Activated CD8-positive, alpha-beta T cell treated with anti-CD3 and anti-CD28 coated beads for 36 hours (primary cell): ENCODE measurements at regions not wholly inside any gene's neighbourhood (a gene's known extent, or its start where the extent isn't known, plus 50 kb on each side); places are given as distances from the start of the nearest gene placed in this dataset.
"Not testable (repeated sequence)": the region's sequence is repeated elsewhere in the genome, so short reads cannot be mapped to it uniquely, and the experiment has no call there.

Experiments
- ATAC-seq: fragments of 200-7000 bp; cut with Tn5 transposase; one replicate; pipeline ENCODE4 v1.10.0; 2021; ENCODE audit warnings: mild to moderate bottlenecking, moderate library complexity
- CTCF ChIA-PET: fragments of 350-600 bp; sonication (Branson Sonifier 250); formaldehyde crosslinking; loops from one replicate; lab custom pipeline; 2021; ENCODE audit warnings: antibody characterized with exemption; lab: Charles Lee
- POLR2A ChIA-PET: fragments of 350-600 bp; sonication (Branson Sonifier 250); formaldehyde crosslinking; loops from one replicate; lab custom pipeline; 2021; ENCODE audit warnings: antibody characterized with exemption; lab: Charles Lee
- DNase-seq: peaks from one replicate; pipeline ENCODE4 v3.0.0-alpha.2; 2020
- H3K27ac Mint-ChIP-seq: one replicate; pipeline ENCODE4 v1.8.0; 2021; ENCODE audit warnings: mild to moderate bottlenecking, mixed read lengths
- H3K27me3 Mint-ChIP-seq: one replicate; pipeline ENCODE4 v1.8.0; 2021; ENCODE audit warnings: mixed read lengths
- H3K36me3 Mint-ChIP-seq: one replicate; pipeline ENCODE4 v1.8.0; 2021; ENCODE audit warnings: low read depth, mixed read lengths
- H3K4me1 Mint-ChIP-seq: one replicate; pipeline ENCODE4 v1.8.0; 2021; ENCODE audit warnings: low read depth, mixed read lengths
- H3K4me3 Mint-ChIP-seq: one replicate; pipeline ENCODE4 v1.8.0; 2021; ENCODE audit warnings: mild to moderate bottlenecking, moderate library complexity, mixed read lengths
- H3K9me3 Mint-ChIP-seq: one replicate; pipeline ENCODE4 v1.8.0; 2021; ENCODE audit warnings: mixed read lengths
- intact Hi-C: fragments of 100-400 bp; cut with micrococcal nuclease; formaldehyde crosslinking; loops from one replicate; pipeline ENCODE4 v1.10.0; 2022
- TF ChIP-seq, protein P1 (sequence below): fragments of 200-600 bp; IDR thresholded peaks from one replicate; pipeline ENCODE4 v1.8.0; 2022; ENCODE audit warnings: antibody characterized with exemption, mild to moderate bottlenecking

DNA sequence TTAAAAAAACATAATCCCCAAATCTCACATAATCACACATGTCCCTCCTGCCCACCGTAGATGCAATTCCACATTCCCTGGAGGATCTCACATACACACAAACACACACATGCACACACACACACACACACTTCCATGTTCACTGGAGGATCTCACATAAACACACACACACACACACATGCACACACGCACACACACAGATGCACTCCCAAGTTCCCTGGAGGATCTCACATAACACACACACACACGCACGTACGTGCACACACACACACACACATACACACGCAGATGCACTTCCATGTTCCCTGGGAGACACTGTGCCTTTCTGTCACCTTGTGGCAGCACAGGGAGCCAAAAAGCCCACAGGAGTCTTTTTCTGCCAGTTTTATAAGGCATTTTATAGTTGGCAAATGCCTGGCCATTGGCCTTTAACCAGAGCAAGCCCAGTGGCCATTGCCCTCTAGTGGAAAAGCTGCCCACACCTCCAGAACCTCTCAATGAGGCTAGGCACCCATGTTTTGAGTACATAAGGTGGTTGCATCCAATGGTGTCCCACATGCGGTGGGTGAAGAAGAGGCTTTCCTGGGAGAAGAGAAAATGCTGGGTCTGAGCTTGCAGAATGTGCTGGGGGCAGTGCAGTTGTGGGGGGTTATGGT is 115.4 kb upstream of the ACBD5 start:
- ATAC-seq: no peak
- H3K9me3 Mint-ChIP-seq: no peaks in the 10 kb centered on the region
- ChIA-PET CTCF (no interaction called here), POLR2A (no interaction called here)
- TF ChIP-seq, protein P1, sequence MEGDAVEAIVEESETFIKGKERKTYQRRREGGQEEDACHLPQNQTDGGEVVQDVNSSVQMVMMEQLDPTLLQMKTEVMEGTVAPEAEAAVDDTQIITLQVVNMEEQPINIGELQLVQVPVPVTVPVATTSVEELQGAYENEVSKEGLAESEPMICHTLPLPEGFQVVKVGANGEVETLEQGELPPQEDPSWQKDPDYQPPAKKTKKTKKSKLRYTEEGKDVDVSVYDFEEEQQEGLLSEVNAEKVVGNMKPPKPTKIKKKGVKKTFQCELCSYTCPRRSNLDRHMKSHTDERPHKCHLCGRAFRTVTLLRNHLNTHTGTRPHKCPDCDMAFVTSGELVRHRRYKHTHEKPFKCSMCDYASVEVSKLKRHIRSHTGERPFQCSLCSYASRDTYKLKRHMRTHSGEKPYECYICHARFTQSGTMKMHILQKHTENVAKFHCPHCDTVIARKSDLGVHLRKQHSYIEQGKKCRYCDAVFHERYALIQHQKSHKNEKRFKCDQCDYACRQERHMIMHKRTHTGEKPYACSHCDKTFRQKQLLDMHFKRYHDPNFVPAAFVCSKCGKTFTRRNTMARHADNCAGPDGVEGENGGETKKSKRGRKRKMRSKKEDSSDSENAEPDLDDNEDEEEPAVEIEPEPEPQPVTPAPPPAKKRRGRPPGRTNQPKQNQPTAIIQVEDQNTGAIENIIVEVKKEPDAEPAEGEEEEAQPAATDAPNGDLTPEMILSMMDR: no peak
- no peak for DNase-seq
- H3K4me3 Mint-ChIP-seq: no peak overlapping the region
- no peaks in the 10 kb centered on the region for H3K36me3 Mint-ChIP-seq
- peaks cover 10% of the 10 kb centered on the region for H3K27me3 Mint-ChIP-seq
- intact Hi-C loops: no loop called here
- no peak overlapping the region for H3K27ac Mint-ChIP-seq
- H3K4me1 Mint-ChIP-seq: no peaks in the 10 kb centered on the region

DNA sequence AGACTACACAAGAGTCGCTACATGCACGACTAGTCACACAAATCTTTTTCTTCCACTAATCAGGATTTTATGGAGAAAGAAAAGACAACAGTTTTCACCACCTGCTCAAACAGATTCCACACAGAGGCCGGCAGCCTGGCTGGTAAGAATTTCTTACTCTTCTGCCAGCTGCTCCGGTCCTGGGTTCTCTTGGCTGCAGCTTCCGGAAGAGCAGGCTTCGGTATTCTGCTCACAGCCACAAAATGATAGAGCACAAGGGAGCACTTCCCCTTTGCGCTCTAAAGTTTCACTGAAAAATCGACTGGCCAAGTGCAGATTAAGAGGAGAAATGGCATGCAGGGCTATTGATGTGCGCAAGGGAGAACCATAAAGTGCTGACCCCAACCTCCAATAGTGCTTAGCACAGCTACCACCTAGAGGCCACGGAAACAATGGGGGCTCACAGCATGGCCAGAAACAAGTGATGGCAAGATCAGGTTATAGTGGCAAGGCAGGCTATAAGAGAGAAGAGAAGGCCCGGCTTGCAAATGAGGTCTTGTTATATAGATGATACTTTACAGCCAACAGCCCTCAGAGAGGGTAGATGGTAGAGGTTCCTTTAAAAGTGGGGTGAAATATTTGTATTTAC is 114.2 kb upstream of the ACBD5 start:
- not testable (repeated sequence) for DNase-seq
- ATAC-seq: peak; percentile 47

GRCh38 chr10:27354100-27354499 is 113.5 kb upstream of the ACBD5 start:
- H3K4me3 Mint-ChIP-seq, POLR2A ChIA-PET, H3K9me3 Mint-ChIP-seq, H3K27ac Mint-ChIP-seq, CTCF ChIA-PET, intact Hi-C loops, ATAC-seq, H3K36me3 Mint-ChIP-seq, H3K4me1 Mint-ChIP-seq, DNase-seq: not testable (repeated sequence)
- peaks cover 13% of the 10 kb centered on the region for H3K27me3 Mint-ChIP-seq

More for the DNA sequence above, 114.2 kb upstream of the ACBD5 start:
- CTCF ChIA-PET, H3K27ac Mint-ChIP-seq, H3K4me3 Mint-ChIP-seq, H3K4me1 Mint-ChIP-seq, H3K9me3 Mint-ChIP-seq, intact Hi-C loops, H3K36me3 Mint-ChIP-seq, POLR2A ChIA-PET: not testable (repeated sequence)
- H3K27me3 Mint-ChIP-seq: peaks cover 13% of the 10 kb centered on the region

GRCh38 chr10:27349987-27350386 is 109.4 kb upstream of the ACBD5 start:
- CTCF ChIA-PET: no interaction called here
- peaks cover 19% of the 10 kb centered on the region for H3K27me3 Mint-ChIP-seq
- peaks cover 7% of the 10 kb centered on the region for H3K4me1 Mint-ChIP-seq
- H3K9me3 Mint-ChIP-seq: no peaks in the 10 kb centered on the region
- intact Hi-C loops: no loop called here
- DNase-seq (no peak), ATAC-seq (no peak)
- no peaks in the 10 kb centered on the region for H3K36me3 Mint-ChIP-seq
- H3K4me3 Mint-ChIP-seq: no peak overlapping the region
- no peak overlapping the region for H3K27ac Mint-ChIP-seq
- TF ChIP-seq, protein P1: no peak
- POLR2A ChIA-PET: no interaction called here

- H3K9me3 Mint-ChIP-seq, intact Hi-C loops, H3K27ac Mint-ChIP-seq, POLR2A ChIA-PET, CTCF ChIA-PET, H3K36me3 Mint-ChIP-seq, H3K4me3 Mint-ChIP-seq, DNase-seq, ATAC-seq: not testable (repeated sequence)
- Mint-ChIP-seq H3K27me3 (peaks cover 18% of the 10 kb centered on the region), H3K4me1 (peaks cover 20% of the 10 kb centered on the region)
These were observed 107.2 kb upstream of the ACBD5 start for GRCh38 chr10:27347827-27348207.

GRCh38 chr10:27345455-27345920 is 104.9 kb upstream of the ACBD5 start:
- Mint-ChIP-seq H3K27ac (peak overlapping the region; percentile 65), H3K9me3 (no peaks in the 10 kb centered on the region), H3K27me3 (peaks cover 6% of the 10 kb centered on the region), H3K4me1 (peaks cover 20% of the 10 kb centered on the region), H3K36me3 (no peaks in the 10 kb centered on the region), H3K4me3 (peak overlapping the region; percentile 9)
- TF ChIP-seq, protein P1: no peak
- ChIA-PET POLR2A (no interaction called here), CTCF (interaction anchor here (1.2 kb wide), 1 partner anchor 14 kb away, joined by 6 read pairs; no protein-coding TSS in a partner anchor)
- DNase-seq (no peak), ATAC-seq (no peak)
- intact Hi-C loops: no loop called here
